Liver (tissue), 3 donors: ENCODE measurements at regions not wholly inside any gene's neighbourhood (a gene's known extent, or its start where the extent isn't known, plus 50 kb on each side); places are given as distances from the start of the nearest gene placed in this dataset.

Experiments used
- ATF3 ChIP-seq: IDR thresholded peaks from 2 replicates; pipeline ENCODE4 v1.6.1; 2016; ENCODE audit warnings: antibody characterized with exemption
- CTCF ChIP-seq: fragments of 150-350 bp; IDR thresholded peaks from 2 replicates; pipeline ENCODE4 v1.5.1; 2017; ENCODE audit warnings: improper control_type of control experiment, low read depth, low read length; ENCODE audit not compliant: missing input control
- JUND ChIP-seq, 2 donors: IDR thresholded peaks; 2 replicates each; pipeline ENCODE4 v1.6.1; 2016; ENCODE audit warnings: antibody characterized with exemption in 2 of 2
- RAD21 ChIP-seq, 2 donors: IDR thresholded peaks; 2 replicates each; pipeline ENCODE4 v1.6.1; 2016; ENCODE audit warnings: antibody characterized with exemption in 2 of 2, mild to moderate bottlenecking in 2 of 2
- TF ChIP-seq, protein P1 (sequence below): IDR thresholded peaks from 2 replicates; pipeline ENCODE4 v1.6.1; 2016; ENCODE audit warnings: antibody characterized with exemption, mild to moderate bottlenecking
- TF ChIP-seq, protein P2 (sequence below): IDR thresholded peaks from 2 replicates; pipeline ENCODE4 v1.6.1; 2016; ENCODE audit warnings: antibody characterized with exemption
- donor health status: healthy.
- donor health status: healthy.

GRCh38 chr6:132060591-132060990 is 109.4 kb upstream of the CCN2 start:
- TF ChIP-seq, protein P1, sequence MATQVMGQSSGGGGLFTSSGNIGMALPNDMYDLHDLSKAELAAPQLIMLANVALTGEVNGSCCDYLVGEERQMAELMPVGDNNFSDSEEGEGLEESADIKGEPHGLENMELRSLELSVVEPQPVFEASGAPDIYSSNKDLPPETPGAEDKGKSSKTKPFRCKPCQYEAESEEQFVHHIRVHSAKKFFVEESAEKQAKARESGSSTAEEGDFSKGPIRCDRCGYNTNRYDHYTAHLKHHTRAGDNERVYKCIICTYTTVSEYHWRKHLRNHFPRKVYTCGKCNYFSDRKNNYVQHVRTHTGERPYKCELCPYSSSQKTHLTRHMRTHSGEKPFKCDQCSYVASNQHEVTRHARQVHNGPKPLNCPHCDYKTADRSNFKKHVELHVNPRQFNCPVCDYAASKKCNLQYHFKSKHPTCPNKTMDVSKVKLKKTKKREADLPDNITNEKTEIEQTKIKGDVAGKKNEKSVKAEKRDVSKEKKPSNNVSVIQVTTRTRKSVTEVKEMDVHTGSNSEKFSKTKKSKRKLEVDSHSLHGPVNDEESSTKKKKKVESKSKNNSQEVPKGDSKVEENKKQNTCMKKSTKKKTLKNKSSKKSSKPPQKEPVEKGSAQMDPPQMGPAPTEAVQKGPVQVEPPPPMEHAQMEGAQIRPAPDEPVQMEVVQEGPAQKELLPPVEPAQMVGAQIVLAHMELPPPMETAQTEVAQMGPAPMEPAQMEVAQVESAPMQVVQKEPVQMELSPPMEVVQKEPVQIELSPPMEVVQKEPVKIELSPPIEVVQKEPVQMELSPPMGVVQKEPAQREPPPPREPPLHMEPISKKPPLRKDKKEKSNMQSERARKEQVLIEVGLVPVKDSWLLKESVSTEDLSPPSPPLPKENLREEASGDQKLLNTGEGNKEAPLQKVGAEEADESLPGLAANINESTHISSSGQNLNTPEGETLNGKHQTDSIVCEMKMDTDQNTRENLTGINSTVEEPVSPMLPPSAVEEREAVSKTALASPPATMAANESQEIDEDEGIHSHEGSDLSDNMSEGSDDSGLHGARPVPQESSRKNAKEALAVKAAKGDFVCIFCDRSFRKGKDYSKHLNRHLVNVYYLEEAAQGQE, result no peak
- no peak for TF ChIP-seq CTCF
- TF ChIP-seq ATF3, result no peak
- TF ChIP-seq RAD21 (IDR thresholded peaks at IDR 0.05), result no peak
- TF ChIP-seq, protein P2, sequence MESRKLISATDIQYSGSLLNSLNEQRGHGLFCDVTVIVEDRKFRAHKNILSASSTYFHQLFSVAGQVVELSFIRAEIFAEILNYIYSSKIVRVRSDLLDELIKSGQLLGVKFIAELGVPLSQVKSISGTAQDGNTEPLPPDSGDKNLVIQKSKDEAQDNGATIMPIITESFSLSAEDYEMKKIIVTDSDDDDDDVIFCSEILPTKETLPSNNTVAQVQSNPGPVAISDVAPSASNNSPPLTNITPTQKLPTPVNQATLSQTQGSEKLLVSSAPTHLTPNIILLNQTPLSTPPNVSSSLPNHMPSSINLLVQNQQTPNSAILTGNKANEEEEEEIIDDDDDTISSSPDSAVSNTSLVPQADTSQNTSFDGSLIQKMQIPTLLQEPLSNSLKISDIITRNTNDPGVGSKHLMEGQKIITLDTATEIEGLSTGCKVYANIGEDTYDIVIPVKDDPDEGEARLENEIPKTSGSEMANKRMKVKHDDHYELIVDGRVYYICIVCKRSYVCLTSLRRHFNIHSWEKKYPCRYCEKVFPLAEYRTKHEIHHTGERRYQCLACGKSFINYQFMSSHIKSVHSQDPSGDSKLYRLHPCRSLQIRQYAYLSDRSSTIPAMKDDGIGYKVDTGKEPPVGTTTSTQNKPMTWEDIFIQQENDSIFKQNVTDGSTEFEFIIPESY, result no peak
- no peak for TF ChIP-seq JUND (IDR thresholded peaks at IDR 0.05)
